ENCODE measurements at regions not wholly inside any gene's neighbourhood (a gene's known extent, or its start where the extent isn't known, plus 50 kb on each side); places are given as distances from the start of the nearest gene placed in this dataset.
"Not testable (repeated sequence)": the region's sequence is repeated elsewhere in the genome, so short reads cannot be mapped to it uniquely, and the experiment has no call there.

- DNase-seq (ENCODE audit: low spot score): not testable (repeated sequence)
These were observed 54.8 kb upstream of the ZNF717 start for GRCh38 chr3:75840160-75840559.

- not testable (repeated sequence) for DNase-seq (ENCODE audit: low spot score)
These were observed 65.1 kb upstream of the ZNF717 start for GRCh38 chr3:75850301-75851008.

GRCh38 chr3:75863130-75863529, 77.8 kb upstream of the ZNF717 start:
- DNase-seq (ENCODE audit: low spot score): no peak

GRCh38 chr3:75863878-75864277, 78.5 kb upstream of the ZNF717 start:
- DNase-seq (ENCODE audit: low spot score): no peak

GRCh38 chr3:75883719-75884118, 98.4 kb upstream of the ZNF717 start:
- not testable (repeated sequence) for DNase-seq (ENCODE audit: low spot score)

- DNase-seq (ENCODE audit: low spot score): no peak
These were observed 101.7 kb upstream of the ZNF717 start for GRCh38 chr3:75886971-75887526.

GRCh38 chr3:75894234-75894633, 108.9 kb upstream of the ZNF717 start:
- DNase-seq (ENCODE audit: low spot score): no peak

- DNase-seq (ENCODE audit: low spot score): no peak
These were observed 110.9 kb upstream of the ZNF717 start for GRCh38 chr3:75896265-75896664.

GRCh38 chr3:75901446-75901845, 116.1 kb upstream of the ZNF717 start:
- DNase-seq (ENCODE audit: low spot score): not testable (repeated sequence)

- DNase-seq (ENCODE audit: low spot score): peak; percentile 67
These were observed 121.3 kb upstream of the ZNF717 start for GRCh38 chr3:75906555-75907112.

- DNase-seq (ENCODE audit: low spot score): no peak
These were observed 128.5 kb upstream of the ZNF717 start for GRCh38 chr3:75913800-75914350.

GRCh38 chr3:75914741-75915140, 129.4 kb upstream of the ZNF717 start:
- not testable (repeated sequence) for DNase-seq (ENCODE audit: low spot score)

- DNase-seq (ENCODE audit: low spot score): no peak
These were observed 153.6 kb upstream of the ZNF717 start for GRCh38 chr3:75938921-75939320.

GRCh38 chr3:75951941-75952340, 166.6 kb upstream of the ZNF717 start:
- DNase-seq (ENCODE audit: low spot score): no peak

- not testable (repeated sequence) for DNase-seq (ENCODE audit: low spot score)
These were observed 174.7 kb upstream of the ZNF717 start for GRCh38 chr3:75960031-75960430.

GRCh38 chr3:75962054-75962453, 176.7 kb upstream of the ZNF717 start:
- not testable (repeated sequence) for DNase-seq (ENCODE audit: low spot score)

GRCh38 chr3:75967071-75967470, 181.7 kb upstream of the ZNF717 start:
- DNase-seq (ENCODE audit: low spot score): no peak

GRCh38 chr3:75978686-75979085, 193.3 kb upstream of the ZNF717 start:
- peak; percentile 29 for DNase-seq (ENCODE audit: low spot score)

GRCh38 chr3:75981401-75981800, 196.1 kb upstream of the ZNF717 start:
- no peak for DNase-seq (ENCODE audit: low spot score)

- no peak for DNase-seq (ENCODE audit: low spot score)
These were observed 196.8 kb upstream of the ZNF717 start for GRCh38 chr3:75982151-75982550.

- DNase-seq (ENCODE audit: low spot score): no peak
These were observed 197.8 kb upstream of the ZNF717 start for GRCh38 chr3:75983111-75983510.

- DNase-seq (ENCODE audit: low spot score): no peak
These were observed 198.4 kb upstream of the ZNF717 start for GRCh38 chr3:75983609-75984290.

- DNase-seq (ENCODE audit: low spot score): no peak
These were observed 200.1 kb upstream of the ZNF717 start for GRCh38 chr3:75985432-75985831.

Data from AG20443 (cell line).